ENCODE measurements at regions not wholly inside any gene's neighbourhood (a gene's known extent, or its start where the extent isn't known, plus 50 kb on each side); places are given as distances from the start of the nearest gene placed in this dataset.

DNA sequence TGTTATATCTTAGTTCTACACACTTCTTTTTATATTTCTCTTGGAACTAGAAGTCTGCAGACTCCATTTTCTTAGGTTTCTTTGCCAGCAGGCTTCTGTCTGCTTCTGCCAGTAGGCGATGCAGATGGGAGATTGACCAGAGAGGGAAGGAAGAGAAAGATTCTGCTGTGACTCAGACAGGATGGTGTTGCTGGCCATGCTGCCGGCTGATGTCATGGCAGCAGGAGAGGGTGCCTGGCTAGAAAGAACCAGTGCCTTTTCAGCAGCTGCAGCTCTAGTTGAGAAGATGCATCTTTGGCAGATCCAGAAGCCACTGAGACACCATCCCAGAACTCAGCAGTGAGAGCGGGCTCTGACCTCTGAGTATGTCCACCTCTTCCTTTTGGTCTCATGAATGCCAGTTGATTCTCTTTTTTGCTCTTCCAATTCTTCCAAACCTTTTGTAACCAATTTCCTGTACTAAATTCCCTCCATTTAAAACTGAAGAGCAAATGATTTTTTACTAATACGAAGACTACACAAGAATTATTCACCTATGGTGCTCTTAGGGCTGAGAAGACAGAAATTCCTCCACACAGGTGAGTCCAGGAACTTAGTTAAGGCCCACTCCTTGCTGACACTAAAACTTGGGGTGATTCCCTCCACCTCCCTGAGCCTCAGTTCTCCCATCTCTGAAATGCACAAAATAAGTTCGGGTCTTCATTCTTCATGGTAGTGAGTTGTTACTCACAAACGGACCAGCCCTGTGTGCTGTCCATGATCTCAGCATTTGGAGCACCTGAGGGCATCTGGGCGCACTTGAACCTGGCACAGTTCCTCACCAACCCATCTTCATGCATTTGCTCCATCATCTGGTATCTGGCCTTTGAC is 200.7 kb downstream of the MYCN start:
- TF ChIP-seq, protein P1, sequence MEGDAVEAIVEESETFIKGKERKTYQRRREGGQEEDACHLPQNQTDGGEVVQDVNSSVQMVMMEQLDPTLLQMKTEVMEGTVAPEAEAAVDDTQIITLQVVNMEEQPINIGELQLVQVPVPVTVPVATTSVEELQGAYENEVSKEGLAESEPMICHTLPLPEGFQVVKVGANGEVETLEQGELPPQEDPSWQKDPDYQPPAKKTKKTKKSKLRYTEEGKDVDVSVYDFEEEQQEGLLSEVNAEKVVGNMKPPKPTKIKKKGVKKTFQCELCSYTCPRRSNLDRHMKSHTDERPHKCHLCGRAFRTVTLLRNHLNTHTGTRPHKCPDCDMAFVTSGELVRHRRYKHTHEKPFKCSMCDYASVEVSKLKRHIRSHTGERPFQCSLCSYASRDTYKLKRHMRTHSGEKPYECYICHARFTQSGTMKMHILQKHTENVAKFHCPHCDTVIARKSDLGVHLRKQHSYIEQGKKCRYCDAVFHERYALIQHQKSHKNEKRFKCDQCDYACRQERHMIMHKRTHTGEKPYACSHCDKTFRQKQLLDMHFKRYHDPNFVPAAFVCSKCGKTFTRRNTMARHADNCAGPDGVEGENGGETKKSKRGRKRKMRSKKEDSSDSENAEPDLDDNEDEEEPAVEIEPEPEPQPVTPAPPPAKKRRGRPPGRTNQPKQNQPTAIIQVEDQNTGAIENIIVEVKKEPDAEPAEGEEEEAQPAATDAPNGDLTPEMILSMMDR (IDR thresholded peaks at IDR 0.05 in 8 of 11, conservative IDR thresholded peaks at IDR 0.05 in 3 of 11), result no peak
- TF ChIP-seq POLR2A (IDR thresholded peaks at IDR 0.05), result no peak
